HG03095 (cell line): ENCODE measurements at regions not wholly inside any gene's neighbourhood (a gene's known extent, or its start where the extent isn't known, plus 50 kb on each side); places are given as distances from the start of the nearest gene placed in this dataset.
"Not testable (repeated sequence)": the region's sequence is repeated elsewhere in the genome, so short reads cannot be mapped to it uniquely, and the experiment has no call there.

Experiments used
- ATAC-seq: cut with Tn5 transposase; IDR thresholded peaks from one replicate; pipeline ENCODE4 v1.9.1; 2021; ENCODE audit warnings: moderate library complexity; ENCODE audit not compliant: unreplicated experiment

- no peak for ATAC-seq
These were observed 103.9 kb upstream of the SEC14L1 start for GRCh38 chr17:77036841-77037381.

GRCh38 chr17:77037943-77038342 lies 102.8 kb upstream of the SEC14L1 start:
- ATAC-seq = no peak

GRCh38 chr17:77038884-77039555 lies 101.7 kb upstream of the SEC14L1 start:
- no peak for ATAC-seq

- ATAC-seq = no peak
These were observed 98.1 kb upstream of the SEC14L1 start for GRCh38 chr17:77042476-77043231.

GRCh38 chr17:77045441-77046041 lies 95.2 kb upstream of the SEC14L1 start:
- no peak for ATAC-seq

GRCh38 chr17:77049440-77049839 lies 91.3 kb upstream of the SEC14L1 start:
- no peak for ATAC-seq

GRCh38 chr17:77050901-77051300 lies 89.9 kb upstream of the SEC14L1 start:
- ATAC-seq = not testable (repeated sequence)

- ATAC-seq = no peak
These were observed 85.8 kb upstream of the SEC14L1 start for GRCh38 chr17:77054936-77055335.

- no peak for ATAC-seq
These were observed 85.3 kb upstream of the SEC14L1 start for GRCh38 chr17:77055453-77055852.

GRCh38 chr17:77058016-77058415 lies 82.8 kb upstream of the SEC14L1 start:
- ATAC-seq = no peak

GRCh38 chr17:77061669-77062068 lies 79.1 kb upstream of the SEC14L1 start:
- no peak for ATAC-seq

- no peak for ATAC-seq
These were observed 76.2 kb upstream of the SEC14L1 start for GRCh38 chr17:77064598-77064997.

- ATAC-seq = no peak
These were observed 74.6 kb upstream of the SEC14L1 start for GRCh38 chr17:77066165-77066564.

GRCh38 chr17:77066726-77067409 lies 73.9 kb upstream of the SEC14L1 start:
- ATAC-seq = not testable (repeated sequence)

GRCh38 chr17:77068915-77069314 lies 71.9 kb upstream of the SEC14L1 start:
- ATAC-seq = no peak

GRCh38 chr17:77070888-77071279 lies 69.9 kb upstream of the SEC14L1 start:
- ATAC-seq = no peak

- no peak for ATAC-seq
These were observed 68.8 kb upstream of the SEC14L1 start for GRCh38 chr17:77071925-77072490.

GRCh38 chr17:77072670-77073069 lies 68.1 kb upstream of the SEC14L1 start:
- no peak for ATAC-seq

GRCh38 chr17:77074681-77075080 lies 66.1 kb upstream of the SEC14L1 start:
- ATAC-seq = no peak

GRCh38 chr17:77076124-77076830 lies 64.5 kb upstream of the SEC14L1 start:
- no peak for ATAC-seq
